Osteocyte (in vitro differentiated cells): ENCODE measurements at regions not wholly inside any gene's neighbourhood (a gene's known extent, or its start where the extent isn't known, plus 50 kb on each side); places are given as distances from the start of the nearest gene placed in this dataset.

Experiments
- DNase-seq: peaks from one replicate; pipeline ENCODE4 v3.0.0; 2021; ENCODE audit warnings: mixed read lengths; ENCODE audit not compliant: unreplicated experiment; ENCODE audit errors: extremely low spot score
- H3K27ac Mint-ChIP-seq: one replicate; pipeline ENCODE4 v1.8.0; 2021; ENCODE audit warnings: mild to moderate bottlenecking, mixed read lengths; ENCODE audit not compliant: unreplicated experiment
- H3K27me3 Mint-ChIP-seq: one replicate; pipeline ENCODE4 v1.8.0; 2021; ENCODE audit warnings: mixed read lengths; ENCODE audit not compliant: unreplicated experiment
- H3K36me3 Mint-ChIP-seq: one replicate; pipeline ENCODE4 v1.8.0; 2021; ENCODE audit warnings: mixed read lengths; ENCODE audit not compliant: unreplicated experiment
- H3K4me1 Mint-ChIP-seq: one replicate; pipeline ENCODE4 v1.8.0; 2021; ENCODE audit warnings: mixed read lengths; ENCODE audit not compliant: unreplicated experiment
- H3K4me3 Mint-ChIP-seq: one replicate; pipeline ENCODE4 v1.8.0; 2021; ENCODE audit warnings: mild to moderate bottlenecking, moderate library complexity, mixed read lengths; ENCODE audit not compliant: unreplicated experiment
- H3K9me3 Mint-ChIP-seq: one replicate; pipeline ENCODE4 v1.8.0; 2021; ENCODE audit warnings: mixed read lengths; ENCODE audit not compliant: unreplicated experiment
- CTCF ChIP-seq: fragments of 200-600 bp; sonication (generic); IDR thresholded peaks from 2 replicates; pipeline ENCODE4 v1.5.0; 2021; ENCODE audit warnings: antibody characterized with exemption, mild to moderate bottlenecking, moderate library complexity

- DNase-seq = no peak
- Mint-ChIP-seq H3K36me3 (no peaks in the 10 kb centered on the region), H3K27me3 (no peaks in the 10 kb centered on the region), H3K4me3 (no peak overlapping the region), H3K9me3 (no peaks in the 10 kb centered on the region), H3K27ac (no peak overlapping the region), H3K4me1 (peaks cover 8% of the 10 kb centered on the region)
- no peak for TF ChIP-seq CTCF
Observed at GRCh38 chr4:19236473-19236872, 1015.2 kb upstream of the SLIT2 start.

- no peak overlapping the region for H3K27ac Mint-ChIP-seq
- no peak for TF ChIP-seq CTCF
Observed at GRCh38 chr4:19230906-19231545, 1020.7 kb upstream of the SLIT2 start.

GRCh38 chr4:19227701-19228100 is 1024.0 kb upstream of the SLIT2 start:
- Mint-ChIP-seq H3K27me3 (no peaks in the 10 kb centered on the region), H3K9me3 (no peaks in the 10 kb centered on the region), H3K4me1 (peaks cover 7% of the 10 kb centered on the region), H3K4me3 (no peak overlapping the region), H3K36me3 (no peaks in the 10 kb centered on the region), H3K27ac (peak overlapping the region; percentile 59)
- TF ChIP-seq CTCF = no peak
- no peak for DNase-seq

More at GRCh38 chr4:19230906-19231545, 1020.7 kb upstream of the SLIT2 start:
- Mint-ChIP-seq H3K27me3 (no peaks in the 10 kb centered on the region), H3K36me3 (no peaks in the 10 kb centered on the region), H3K4me3 (no peak overlapping the region), H3K9me3 (no peaks in the 10 kb centered on the region), H3K4me1 (peaks cover 6% of the 10 kb centered on the region)
- DNase-seq = no peak

GRCh38 chr4:19224820-19225219 is 1026.9 kb upstream of the SLIT2 start:
- DNase-seq = no peak
- no peak overlapping the region for H3K27ac Mint-ChIP-seq
- no peaks in the 10 kb centered on the region for H3K36me3 Mint-ChIP-seq
- H3K27me3 Mint-ChIP-seq = peaks cover 2% of the 10 kb centered on the region
- peak; percentile 55 for TF ChIP-seq CTCF
- H3K9me3 Mint-ChIP-seq = no peaks in the 10 kb centered on the region
- no peak overlapping the region for H3K4me3 Mint-ChIP-seq
- H3K4me1 Mint-ChIP-seq = peaks cover 8% of the 10 kb centered on the region

GRCh38 chr4:19216476-19216875 is 1035.2 kb upstream of the SLIT2 start:
- Mint-ChIP-seq H3K27me3 (peaks cover 2% of the 10 kb centered on the region), H3K36me3 (no peaks in the 10 kb centered on the region), H3K27ac (no peak overlapping the region), H3K4me1 (peaks cover 6% of the 10 kb centered on the region), H3K4me3 (no peak overlapping the region), H3K9me3 (no peaks in the 10 kb centered on the region)
- no peak for TF ChIP-seq CTCF
- no peak for DNase-seq
